Loucy (cell line): ENCODE measurements at regions not wholly inside any gene's neighbourhood (a gene's known extent, or its start where the extent isn't known, plus 50 kb on each side); places are given as distances from the start of the nearest gene placed in this dataset.
"Not testable (repeated sequence)": the region's sequence is repeated elsewhere in the genome, so short reads cannot be mapped to it uniquely, and the experiment has no call there.

Experiments used
- H2AFZ ChIP-seq: fragments of 200-600 bp; sonication (generic); 2 replicates; pipeline ENCODE4 v1.6.0; 2016; ENCODE audit warnings: antibody characterized with exemption, mild to moderate bottlenecking, low read length, moderate library complexity
- H3F3A ChIP-seq: fragments of 200-600 bp; 2 replicates; pipeline ENCODE4 v1.6.0; 2016; ENCODE audit warnings: antibody characterized with exemption, low read depth, mild to moderate bottlenecking
- H3K27me3 ChIP-seq: fragments of 200-600 bp; sonication (generic); 2 replicates; pipeline ENCODE4 v1.6.1; 2014; ENCODE audit warnings: low read length, mild to moderate bottlenecking; ENCODE audit not compliant: insufficient read depth, poor library complexity, severe bottlenecking
- H3K36me3 ChIP-seq: fragments of 200-600 bp; sonication (generic); 2 replicates; pipeline ENCODE4 v1.6.1; 2016; ENCODE audit warnings: low read length; ENCODE audit not compliant: insufficient read depth
- H3K4me1 ChIP-seq: fragments of 200-600 bp; sonication (generic); 2 replicates; pipeline ENCODE4 v1.5.1; 2014; ENCODE audit warnings: low read length, mild to moderate bottlenecking; ENCODE audit not compliant: insufficient read depth, poor library complexity, severe bottlenecking
- H3K4me2 ChIP-seq: fragments of 200-600 bp; sonication (generic); 2 replicates; pipeline ENCODE4 v1.6.0; 2014; ENCODE audit warnings: antibody characterized with exemption, low read length, low read depth, mild to moderate bottlenecking; ENCODE audit not compliant: poor library complexity, severe bottlenecking
- H3K4me3 ChIP-seq: fragments of 200-600 bp; sonication (generic); 2 replicates; pipeline ENCODE4 v1.5.1; 2014; ENCODE audit warnings: low read length, mild to moderate bottlenecking, mixed read lengths; ENCODE audit not compliant: poor library complexity, severe bottlenecking
- H3K79me2 ChIP-seq: fragments of 200-600 bp; sonication (generic); 2 replicates; pipeline ENCODE4 v1.6.1; 2014; ENCODE audit warnings: low read length; ENCODE audit not compliant: insufficient read depth
- H3K9ac ChIP-seq: fragments of 200-600 bp; sonication (generic); 2 replicates; pipeline ENCODE4 v1.6.0; 2014; ENCODE audit warnings: mild to moderate bottlenecking, low read depth, low read length, moderate library complexity; ENCODE audit not compliant: poor library complexity, severe bottlenecking
- H3K9me2 ChIP-seq: fragments of 200-600 bp; sonication (generic); replicated peaks from 2 replicates; pipeline ENCODE4 v1.6.1; 2016; ENCODE audit warnings: low read depth, low read length, mixed read lengths
- H3K9me3 ChIP-seq: fragments of 200-600 bp; sonication (generic); 2 replicates; pipeline ENCODE4 v1.6.1; 2014; ENCODE audit warnings: mild to moderate bottlenecking, antibody characterized with exemption, low read length, low read depth; ENCODE audit not compliant: insufficient read depth
- H4K20me1 ChIP-seq: fragments of 200-600 bp; sonication (generic); 2 replicates; pipeline ENCODE4 v1.6.0; 2014; ENCODE audit warnings: antibody characterized with exemption, low read length, mild to moderate bottlenecking; ENCODE audit not compliant: insufficient read depth, poor library complexity, severe bottlenecking
- CTCF ChIP-seq: fragments of 200-600 bp; sonication (generic); conservative IDR thresholded peaks from 2 replicates; pipeline ENCODE4 v1.5.1; 2014; ENCODE audit warnings: mild to moderate bottlenecking, antibody characterized with exemption, low read length
- EZH2phosphoT487 ChIP-seq: fragments of 200-600 bp; IDR thresholded peaks from 2 replicates; pipeline ENCODE4 v1.6.1; 2018; ENCODE audit warnings: antibody characterized with exemption, mild to moderate bottlenecking, moderate library complexity, borderline replicate concordance

- H3K79me2 ChIP-seq: no peaks in the 10 kb centered on the region
- H3K9ac ChIP-seq: no peak overlapping the region
- no peak overlapping the region for H3K4me3 ChIP-seq
- no peaks in the 10 kb centered on the region for H3F3A ChIP-seq
- H3K9me2 ChIP-seq: no peaks in the 10 kb centered on the region
- H3K9me3 ChIP-seq: no peaks in the 10 kb centered on the region
- no peak overlapping the region for H3K4me2 ChIP-seq
- H4K20me1 ChIP-seq: no peaks in the 10 kb centered on the region
- H3K27me3 ChIP-seq: no peaks in the 10 kb centered on the region
- no peaks in the 10 kb centered on the region for H3K36me3 ChIP-seq
- no peaks in the 10 kb centered on the region for H3K4me1 ChIP-seq
- H2AFZ ChIP-seq: no peak overlapping the region
- no peak for TF ChIP-seq EZH2phosphoT487
- no peak for TF ChIP-seq CTCF
Observed at GRCh38 chr6:145564553-145564952, 170.8 kb downstream of the EPM2A start.

GRCh38 chr6:145567684-145568252 lies 167.6 kb downstream of the EPM2A start:
- no peaks in the 10 kb centered on the region for H3K9me2 ChIP-seq
- H3F3A ChIP-seq: no peaks in the 10 kb centered on the region
- H3K9ac ChIP-seq: no peak overlapping the region
- TF ChIP-seq EZH2phosphoT487 (no peak), CTCF (no peak)
- no peaks in the 10 kb centered on the region for H3K4me1 ChIP-seq
- no peak overlapping the region for H3K4me3 ChIP-seq
- H3K4me2 ChIP-seq: no peak overlapping the region
- H3K27me3 ChIP-seq: no peaks in the 10 kb centered on the region
- H3K79me2 ChIP-seq: no peaks in the 10 kb centered on the region
- no peaks in the 10 kb centered on the region for H3K9me3 ChIP-seq
- H2AFZ ChIP-seq: no peak overlapping the region
- H4K20me1 ChIP-seq: no peaks in the 10 kb centered on the region
- H3K36me3 ChIP-seq: no peaks in the 10 kb centered on the region

- Histone ChIP-seq H2AFZ (no peak overlapping the region), H3K9me3 (no peaks in the 10 kb centered on the region), H3K4me1 (no peaks in the 10 kb centered on the region), H3K4me3 (no peak overlapping the region), H3F3A (no peaks in the 10 kb centered on the region), H3K79me2 (no peaks in the 10 kb centered on the region), H3K27me3 (no peaks in the 10 kb centered on the region), H3K9me2 (no peaks in the 10 kb centered on the region), H3K36me3 (no peaks in the 10 kb centered on the region), H3K4me2 (no peak overlapping the region), H4K20me1 (no peaks in the 10 kb centered on the region), H3K9ac (no peak overlapping the region)
- TF ChIP-seq CTCF: no peak
- TF ChIP-seq EZH2phosphoT487: no peak
Observed at GRCh38 chr6:145569140-145569539, 166.2 kb downstream of the EPM2A start.

- not testable (repeated sequence) for H3K9me2 ChIP-seq, H2AFZ ChIP-seq, H3K9me3 ChIP-seq, H3K4me3 ChIP-seq, H4K20me1 ChIP-seq, H3K9ac ChIP-seq, H3F3A ChIP-seq, H3K79me2 ChIP-seq, H3K4me1 ChIP-seq, H3K27me3 ChIP-seq, H3K4me2 ChIP-seq, H3K36me3 ChIP-seq
Observed at GRCh38 chr6:145570336-145570735, 165.0 kb downstream of the EPM2A start.

- not testable (repeated sequence) for H3K9me2 ChIP-seq, H4K20me1 ChIP-seq, H3K4me2 ChIP-seq, H3K79me2 ChIP-seq, H3K27me3 ChIP-seq, H3K36me3 ChIP-seq, H3F3A ChIP-seq, H3K4me1 ChIP-seq, H2AFZ ChIP-seq, H3K9ac ChIP-seq, H3K4me3 ChIP-seq
- peaks cover 21% of the 10 kb centered on the region for H3K9me3 ChIP-seq
Observed at GRCh38 chr6:145574269-145574668, 161.1 kb downstream of the EPM2A start.
